OCI-LY7 (cell line): ENCODE measurements at regions not wholly inside any gene's neighbourhood (a gene's known extent, or its start where the extent isn't known, plus 50 kb on each side); places are given as distances from the start of the nearest gene placed in this dataset.

Experiments
- BruUV-seq: library from RNA; stranded (reverse); fragments of 400-500 nt; replicated peaks from 2 replicates; lab custom pipeline; 2021; lab: Mats Ljungman, UMichigan
- CTCF ChIA-PET: fragments of 300-600 bp; sonication (Branson Sonifier 250); formaldehyde crosslinking; loops from one replicate; lab custom pipeline; 2022; ENCODE audit warnings: antibody characterized with exemption; ENCODE audit not compliant: unreplicated experiment; lab: Charles Lee
- POLR2A ChIA-PET: fragments of 300-600 bp; sonication (Branson Sonifier 250); formaldehyde crosslinking; loops from one replicate; lab custom pipeline; 2022; ENCODE audit warnings: antibody characterized with exemption; lab: Charles Lee
- DNase-seq: peaks from one replicate; pipeline ENCODE4 v3.0.0-alpha.2; 2015; ENCODE audit warnings: low spot score
- H2AFZ ChIP-seq: fragments of 200-600 bp; sonication (generic), shearing (Covaris generic); 2 replicates; pipeline ENCODE4 v1.6.1; 2014; ENCODE audit warnings: mild to moderate bottlenecking, antibody characterized with exemption, low read length, moderate library complexity
- H3K27ac ChIP-seq: fragments of 200-600 bp; sonication (generic); 2 replicates; pipeline ENCODE4 v1.5.1; 2014; ENCODE audit warnings: mixed run types, low read depth, mild to moderate bottlenecking, moderate library complexity, low read length, inconsistent platforms; ENCODE audit not compliant: poor library complexity, severe bottlenecking
- H3K36me3 ChIP-seq: fragments of 200-600 bp; sonication (generic); 2 replicates; pipeline ENCODE4 v1.6.1; 2014; ENCODE audit warnings: mild to moderate bottlenecking, antibody characterized with exemption, low read length, moderate library complexity, mixed read lengths; ENCODE audit not compliant: insufficient read depth
- H3K4me1 ChIP-seq: fragments of 200-600 bp; sonication (generic); 2 replicates; pipeline ENCODE4 v1.5.1; 2014; ENCODE audit warnings: mild to moderate bottlenecking, low read length; ENCODE audit not compliant: insufficient read depth, poor library complexity, severe bottlenecking
- H3K4me2 ChIP-seq: fragments of 200-600 bp; sonication (generic); 2 replicates; pipeline ENCODE4 v1.6.1; 2014; ENCODE audit warnings: mild to moderate bottlenecking, low read length
- H3K4me3 ChIP-seq: fragments of 200-600 bp; sonication (generic); 2 replicates; pipeline ENCODE4 v1.5.1; 2014; ENCODE audit warnings: mild to moderate bottlenecking, low read depth, low read length; ENCODE audit not compliant: poor library complexity, severe bottlenecking
- H3K79me2 ChIP-seq: fragments of 200-600 bp; sonication (generic); 2 replicates; pipeline ENCODE4 v1.6.1; 2016; ENCODE audit warnings: low read depth, mild to moderate bottlenecking, low read length, moderate library complexity, mixed read lengths; ENCODE audit not compliant: insufficient read depth
- H3K9me2 ChIP-seq: fragments of 200-600 bp; sonication (generic); 2 replicates; pipeline ENCODE4 v1.6.1; 2016; ENCODE audit warnings: mild to moderate bottlenecking, low read length, mixed read lengths; ENCODE audit not compliant: insufficient read depth
- H3K9me3 ChIP-seq: fragments of 200-600 bp; sonication (generic); 2 replicates; pipeline ENCODE4 v1.6.1; 2014; ENCODE audit warnings: mild to moderate bottlenecking, mixed run types, low read length, mixed read lengths
- H4K20me1 ChIP-seq: fragments of 200-600 bp; sonication (generic); 2 replicates; pipeline ENCODE4 v1.6.1; 2014; ENCODE audit warnings: mild to moderate bottlenecking, antibody characterized with exemption, low read length, moderate library complexity, mixed read lengths; ENCODE audit not compliant: insufficient read depth
- CTCF ChIP-seq: fragments of 200-600 bp; sonication (generic); conservative IDR thresholded peaks from 2 replicates; pipeline ENCODE4 v1.5.1; 2014; ENCODE audit warnings: mild to moderate bottlenecking, antibody characterized with exemption, low read length, moderate library complexity, mixed read lengths
- EZH2phosphoT487 ChIP-seq: fragments of 200-600 bp; sonication (generic); IDR thresholded peaks from 2 replicates; pipeline ENCODE4 v1.6.1; 2018; ENCODE audit warnings: low read depth, borderline replicate concordance, mild to moderate bottlenecking, mixed run types, antibody characterized with exemption, low read length, moderate library complexity, mixed read lengths
- intact Hi-C: fragments of 100-400 bp; cut with micrococcal nuclease; formaldehyde crosslinking; loops from one replicate; pipeline ENCODE4 v1.10.0; 2022; ENCODE audit not compliant: unreplicated experiment

GRCh38 chr6:102995491-102995890, 1602.0 kb downstream of the GRIK2 start:
- no peak overlapping the region for H3K4me3 ChIP-seq
- H3K79me2 ChIP-seq, result no peaks in the 10 kb centered on the region
- ChIA-PET POLR2A (no interaction called here), CTCF (no interaction called here)
- DNase-seq, result no peak
- H3K4me1 ChIP-seq, result no peaks in the 10 kb centered on the region
- no peak overlapping the region for H3K4me2 ChIP-seq
- no peak overlapping the region for H2AFZ ChIP-seq
- H3K9me2 ChIP-seq, result no peaks in the 10 kb centered on the region
- no peaks in the 10 kb centered on the region for H4K20me1 ChIP-seq
- no TSS peak for BruUV-seq
- TF ChIP-seq CTCF (no peak), EZH2phosphoT487 (no peak)
- intact Hi-C loops, result no loop called here
- H3K36me3 ChIP-seq, result no peaks in the 10 kb centered on the region
- H3K9me3 ChIP-seq, result no peaks in the 10 kb centered on the region
- no peak overlapping the region for H3K27ac ChIP-seq

GRCh38 chr6:102994866-102995265, 1601.4 kb downstream of the GRIK2 start:
- intact Hi-C loops, result no loop called here
- TF ChIP-seq EZH2phosphoT487, result no peak
- no peak for TF ChIP-seq CTCF
- Histone ChIP-seq H3K79me2 (no peaks in the 10 kb centered on the region), H3K36me3 (no peaks in the 10 kb centered on the region), H3K4me1 (no peaks in the 10 kb centered on the region), H2AFZ (no peak overlapping the region), H3K4me2 (no peak overlapping the region), H3K4me3 (no peak overlapping the region), H3K9me2 (no peaks in the 10 kb centered on the region), H4K20me1 (no peaks in the 10 kb centered on the region), H3K9me3 (no peaks in the 10 kb centered on the region), H3K27ac (no peak overlapping the region)
- no peak for DNase-seq
- no TSS peak for BruUV-seq
- ChIA-PET CTCF (no interaction called here), POLR2A (no interaction called here)

GRCh38 chr6:102986086-102986485, 1592.6 kb downstream of the GRIK2 start:
- Histone ChIP-seq H4K20me1 (no peaks in the 10 kb centered on the region), H3K4me3 (no peak overlapping the region), H3K4me1 (no peaks in the 10 kb centered on the region), H3K9me3 (no peaks in the 10 kb centered on the region), H3K27ac (no peak overlapping the region), H3K4me2 (no peak overlapping the region), H3K36me3 (no peaks in the 10 kb centered on the region), H3K79me2 (no peaks in the 10 kb centered on the region), H2AFZ (no peak overlapping the region), H3K9me2 (no peaks in the 10 kb centered on the region)
- ChIA-PET POLR2A (no interaction called here), CTCF (no interaction called here)
- intact Hi-C loops, result no loop called here
- BruUV-seq, result no TSS peak
- DNase-seq, result no peak
- TF ChIP-seq EZH2phosphoT487 (no peak), CTCF (no peak)
